Spleen (tissue), 7 donors: ENCODE measurements at regions not wholly inside any gene's neighbourhood (a gene's known extent, or its start where the extent isn't known, plus 50 kb on each side); places are given as distances from the start of the nearest gene placed in this dataset.

Experiments used
- CTCF ChIP-seq, 11 experiments: fragments of 200-600 bp in 7 of 11; fragments of 450-650 bp in 4 of 11; sonication (generic) in 4 of 11; IDR thresholded peaks in 8 of 11; conservative IDR thresholded peaks in 3 of 11; 1 replicate in 7 of 11; 2 replicates in 4 of 11; pipeline versions ENCODE4 v1.4.0 to v1.8.0; 2016 to 2021; ENCODE audit warnings: antibody characterized with exemption in 11 of 11, inconsistent platforms in 4 of 11, mild to moderate bottlenecking in 1 of 11
- POLR2A ChIP-seq, 3 donors: fragments of 450-650 bp; IDR thresholded peaks; one replicate each; pipeline ENCODE4 v1.5.1; 2017; ENCODE audit warnings: antibody characterized with exemption in 3 of 3, mild to moderate bottlenecking in 1 of 3
- donor health status: DM: no; HTN: no; CAD: no; lungs with moderate emphysema.
- donor health status: DM: no; HTN: no; CAD: no.
- donor health status: DM: no; HTN: no; CAD: no.

GRCh38 chr1:198939956-198940355 is 301.1 kb downstream of the PTPRC start:
- TF ChIP-seq POLR2A (IDR thresholded peaks at IDR 0.05) (no peak), CTCF (IDR thresholded peaks at IDR 0.05 in 8 of 11, conservative IDR thresholded peaks at IDR 0.05 in 3 of 11) (no peak)
